ENCODE measurements at regions not wholly inside any gene's neighbourhood (a gene's known extent, or its start where the extent isn't known, plus 50 kb on each side); places are given as distances from the start of the nearest gene placed in this dataset.

- ChIA-PET POLR2A (interaction anchor here (0.5 to 4.1 kb wide), 6 partner anchors 9 to 80 kb away, joined by 3 to 41 read pairs (median 6); no protein-coding TSS in a partner anchor), RAD21 (ENCODE audit: unreplicated experiment) (interaction anchor here (0.9 to 2.8 kb wide), 5 partner anchors 9 to 83 kb away, joined by 3 to 25 read pairs (median 4); no protein-coding TSS in a partner anchor), CTCF (interaction anchor here (0.6 to 3.7 kb wide), 7 partner anchors 12 to 112 kb away, joined by 4 to 16 read pairs (median 9); no protein-coding TSS in a partner anchor), SMC1A (ENCODE audit: uncharacterized antibody, unreplicated experiment) (interaction anchor here (0.6 to 6.1 kb wide), 9 partner anchors 9 to 86 kb away, joined by 3 to 45 read pairs (median 8); no protein-coding TSS in a partner anchor)
- WGBS (ENCODE audit: insufficient coverage, insufficient replicate concordance, low lambda C conversion rate, missing lambda C conversion rate), result under 1% methylated on average over 7 of the region's 7 CpGs
- DNase-seq (ENCODE audit: low read depth, low spot score) (peak; percentile 67), FAIRE-seq (peak; percentile 98), ATAC-seq (peak; percentile 98)
- no peaks in the 10 kb centered on the region for H3K27me3 ChIP-seq (replicated peaks in 1 of 2; ENCODE audit: control insufficient read depth in 2 of 2, insufficient read depth in 2 of 2, low read length in 1 of 2)
- no peaks in the 10 kb centered on the region for H3K9me3 ChIP-seq (replicated peaks; ENCODE audit: control insufficient read depth, insufficient read depth, low read length)
- H3K27ac ChIP-seq (ENCODE audit: control insufficient read depth, insufficient read depth), result peak overlapping the region; percentile 91
- H3K4me2 ChIP-seq (ENCODE audit: control insufficient read depth, insufficient read depth), result peak overlapping the region; percentile 83
- peaks cover 15% of the 10 kb centered on the region for H3K4me1 ChIP-seq (ENCODE audit: control insufficient read depth, insufficient read depth, low read length)
- peaks cover 36% of the 10 kb centered on the region for H3K79me2 ChIP-seq (ENCODE audit: control insufficient read depth, insufficient read depth, low read length)
- H3K36me3 ChIP-seq (ENCODE audit: control insufficient read depth in 2 of 2, insufficient read depth in 2 of 2, low read length in 1 of 2), result no peaks in the 10 kb centered on the region
- peak overlapping the region; percentile 76 for H2AFZ ChIP-seq (ENCODE audit: control insufficient read depth, low read depth, low read length)
- no TSS peak for BruUV-seq (replicated peaks)
- intact Hi-C loops (cut with micrococcal nuclease; ENCODE audit: unreplicated experiment) (no loop called here), in situ Hi-C loops (cut with MboI) (no loop called here)
- H4K20me1 ChIP-seq (ENCODE audit: control insufficient read depth, insufficient read depth), result no peaks in the 10 kb centered on the region
- H3K4me3 ChIP-seq, result peak overlapping the region; percentile 66
- H3K9ac ChIP-seq (ENCODE audit: control insufficient read depth, insufficient read depth, low read length), result peak overlapping the region; percentile 68
- TF ChIP-seq RB1 (IDR thresholded peaks at IDR 0.05; ENCODE audit: borderline replicate concordance), result no peak
- TF ChIP-seq TCF3 (IDR thresholded peaks at IDR 0.05; ENCODE audit: borderline replicate concordance, insufficient read depth, low read depth, low read length), result no peak
- TF ChIP-seq SIX5 (IDR thresholded peaks at IDR 0.05; ENCODE audit: low read depth, low read length, severe bottlenecking), result no peak
- peak; percentile 42; the same call in 1 of the 2 replicates for TF ChIP-seq POLR2AphosphoS5 (IDR thresholded peaks at IDR 0.05; ENCODE audit: low read length)
- no peak for TF ChIP-seq CTCF (IDR thresholded peaks at IDR 0.05 in 2 of 3, conservative IDR thresholded peaks at IDR 0.05 in 1 of 3; ENCODE audit: control insufficient read depth in 2 of 3, extremely low read depth in 1 of 3, insufficient read depth in 1 of 3, low read depth in 3 of 3, low read length in 3 of 3)
- TF ChIP-seq IRF4 (IDR thresholded peaks at IDR 0.05; ENCODE audit: low read depth, low read length), result 0 out of 2 replicates have a peak, but pooled peaks have one; percentile 25
- TF ChIP-seq ZZZ3 (IDR thresholded peaks at IDR 0.05; ENCODE audit: control insufficient read depth, insufficient read length, low read depth), result no peak
- peak; percentile 43; the same call in 1 of the 2 replicates for TF ChIP-seq ATF7 (IDR thresholded peaks at IDR 0.05; ENCODE audit: low read depth)
- TF ChIP-seq E2F8 (IDR thresholded peaks at IDR 0.05; ENCODE audit: low read depth, partially characterized antibody), result no peak
- TF ChIP-seq GABPA (IDR thresholded peaks at IDR 0.05; ENCODE audit: low read depth), result no peak
- TF ChIP-seq ZBTB4 (CRISPR knock-in tag; IDR thresholded peaks at IDR 0.05), result no peak
- no peak for TF ChIP-seq ASH2L (IDR thresholded peaks at IDR 0.05; ENCODE audit: borderline replicate concordance, low read depth)
- TF ChIP-seq YBX1 (IDR thresholded peaks at IDR 0.05), result no peak
- no peak for TF ChIP-seq TBL1XR1 (IDR thresholded peaks at IDR 0.05; ENCODE audit: low read depth, low read length)
- TF ChIP-seq MYC (IDR thresholded peaks at IDR 0.05; ENCODE audit: insufficient read depth, insufficient read length, insufficient replicate concordance, low read length, severe bottlenecking), result no peak
Observed at GRCh38 chr9:36470643-36471290, 70.7 kb upstream of the RNF38 start.
